ENCODE measurements at regions not wholly inside any gene's neighbourhood (a gene's known extent, or its start where the extent isn't known, plus 50 kb on each side); places are given as distances from the start of the nearest gene placed in this dataset.

GRCh38 chr16:51328733-51329132 is 177.7 kb upstream of the SALL1 start:
- no peak overlapping the region for H2AFZ ChIP-seq
- H3K4me2 ChIP-seq (ENCODE audit: low read length) = no peak overlapping the region
- no peaks in the 10 kb centered on the region for H3K79me2 ChIP-seq
- H3K9ac ChIP-seq = no peak overlapping the region
- H3K27ac ChIP-seq = no peak overlapping the region
- TF ChIP-seq, protein P1, sequence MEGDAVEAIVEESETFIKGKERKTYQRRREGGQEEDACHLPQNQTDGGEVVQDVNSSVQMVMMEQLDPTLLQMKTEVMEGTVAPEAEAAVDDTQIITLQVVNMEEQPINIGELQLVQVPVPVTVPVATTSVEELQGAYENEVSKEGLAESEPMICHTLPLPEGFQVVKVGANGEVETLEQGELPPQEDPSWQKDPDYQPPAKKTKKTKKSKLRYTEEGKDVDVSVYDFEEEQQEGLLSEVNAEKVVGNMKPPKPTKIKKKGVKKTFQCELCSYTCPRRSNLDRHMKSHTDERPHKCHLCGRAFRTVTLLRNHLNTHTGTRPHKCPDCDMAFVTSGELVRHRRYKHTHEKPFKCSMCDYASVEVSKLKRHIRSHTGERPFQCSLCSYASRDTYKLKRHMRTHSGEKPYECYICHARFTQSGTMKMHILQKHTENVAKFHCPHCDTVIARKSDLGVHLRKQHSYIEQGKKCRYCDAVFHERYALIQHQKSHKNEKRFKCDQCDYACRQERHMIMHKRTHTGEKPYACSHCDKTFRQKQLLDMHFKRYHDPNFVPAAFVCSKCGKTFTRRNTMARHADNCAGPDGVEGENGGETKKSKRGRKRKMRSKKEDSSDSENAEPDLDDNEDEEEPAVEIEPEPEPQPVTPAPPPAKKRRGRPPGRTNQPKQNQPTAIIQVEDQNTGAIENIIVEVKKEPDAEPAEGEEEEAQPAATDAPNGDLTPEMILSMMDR (IDR thresholded peaks at IDR 0.05) = no peak
- H3K4me3 ChIP-seq (ENCODE audit: low read depth, low read length) = no peak overlapping the region
- no peaks in the 10 kb centered on the region for H3K9me3 ChIP-seq (ENCODE audit: control insufficient read depth, low read length)
- H3K27me3 ChIP-seq (ENCODE audit: control insufficient read depth, insufficient read depth, low read length) = no peaks in the 10 kb centered on the region
- H3K36me3 ChIP-seq (ENCODE audit: control insufficient read depth, insufficient read depth, low read length) = no peaks in the 10 kb centered on the region
- no peaks in the 10 kb centered on the region for H3K4me1 ChIP-seq

- no peak overlapping the region for H3K4me3 ChIP-seq (ENCODE audit: low read depth, low read length)
- no peaks in the 10 kb centered on the region for H3K27me3 ChIP-seq (ENCODE audit: control insufficient read depth, insufficient read depth, low read length)
- H3K4me2 ChIP-seq (ENCODE audit: low read length) = no peak overlapping the region
- no peak overlapping the region for H2AFZ ChIP-seq
- H3K9me3 ChIP-seq (ENCODE audit: control insufficient read depth, low read length) = no peaks in the 10 kb centered on the region
- H3K36me3 ChIP-seq (ENCODE audit: control insufficient read depth, insufficient read depth, low read length) = no peaks in the 10 kb centered on the region
- H3K27ac ChIP-seq = no peak overlapping the region
- no peak overlapping the region for H3K9ac ChIP-seq
- H3K79me2 ChIP-seq = no peaks in the 10 kb centered on the region
- TF ChIP-seq, protein P1 (IDR thresholded peaks at IDR 0.05) = no peak
- H3K4me1 ChIP-seq = no peaks in the 10 kb centered on the region
These were observed 175.9 kb upstream of the SALL1 start for GRCh38 chr16:51327001-51327400.

DNA sequence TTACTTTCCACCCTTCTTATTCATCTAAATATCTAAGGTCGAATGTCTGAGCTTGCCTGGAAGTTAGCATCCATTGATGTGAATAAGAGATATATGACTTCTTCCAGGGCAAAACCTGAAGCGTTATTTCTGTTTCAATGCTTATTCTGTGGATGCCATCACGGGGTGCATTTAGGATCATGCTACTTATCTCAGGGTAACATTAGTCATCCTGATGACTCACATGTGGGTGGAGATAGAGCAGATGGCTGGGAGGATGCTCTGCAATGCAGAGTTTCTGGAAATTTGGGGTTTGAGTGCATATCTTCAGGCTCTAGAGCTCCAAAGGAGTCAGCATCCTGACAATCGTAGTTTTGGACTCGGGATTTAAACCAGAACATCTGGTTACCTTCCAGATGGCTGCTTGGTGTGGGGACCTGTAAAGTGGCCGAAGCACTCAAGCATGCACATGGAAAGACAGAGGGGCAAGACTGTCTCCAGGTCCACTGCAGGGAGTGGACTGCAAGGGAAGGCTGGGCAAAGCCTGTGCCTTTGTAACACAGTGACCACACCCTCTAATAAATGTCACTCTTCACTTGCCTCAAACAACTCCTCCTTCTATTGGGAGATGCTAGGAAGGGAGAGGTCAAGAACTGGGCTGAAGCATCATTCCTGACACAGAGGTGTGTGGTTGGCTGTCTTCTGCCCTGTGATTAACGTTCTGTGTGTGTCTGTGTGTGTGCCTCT is 175.2 kb upstream of the SALL1 start:
- Histone ChIP-seq H3K4me3 (ENCODE audit: low read depth, low read length) (no peak overlapping the region), H3K79me2 (no peaks in the 10 kb centered on the region), H3K27ac (no peak overlapping the region), H3K9ac (no peak overlapping the region), H3K36me3 (ENCODE audit: control insufficient read depth, insufficient read depth, low read length) (no peaks in the 10 kb centered on the region), H3K4me1 (no peaks in the 10 kb centered on the region), H3K9me3 (ENCODE audit: control insufficient read depth, low read length) (no peaks in the 10 kb centered on the region), H2AFZ (no peak overlapping the region), H3K27me3 (ENCODE audit: control insufficient read depth, insufficient read depth, low read length) (no peaks in the 10 kb centered on the region), H3K4me2 (ENCODE audit: low read length) (no peak overlapping the region)
- TF ChIP-seq, protein P1 (IDR thresholded peaks at IDR 0.05) = no peak

GRCh38 chr16:51321251-51321650 is 170.2 kb upstream of the SALL1 start:
- TF ChIP-seq, protein P1 (IDR thresholded peaks at IDR 0.05) = no peak

GRCh38 chr16:51317575-51317974 is 166.5 kb upstream of the SALL1 start:
- H3K9me3 ChIP-seq (ENCODE audit: control insufficient read depth, low read length) = no peaks in the 10 kb centered on the region
- H3K79me2 ChIP-seq = no peaks in the 10 kb centered on the region
- H2AFZ ChIP-seq = no peak overlapping the region
- no peaks in the 10 kb centered on the region for H3K27me3 ChIP-seq (ENCODE audit: control insufficient read depth, insufficient read depth, low read length)
- TF ChIP-seq, protein P1 (IDR thresholded peaks at IDR 0.05) = no peak
- H3K9ac ChIP-seq = no peak overlapping the region
- no peak overlapping the region for H3K4me2 ChIP-seq (ENCODE audit: low read length)
- H3K27ac ChIP-seq = no peak overlapping the region
- H3K36me3 ChIP-seq (ENCODE audit: control insufficient read depth, insufficient read depth, low read length) = no peaks in the 10 kb centered on the region
- H3K4me3 ChIP-seq (ENCODE audit: low read depth, low read length) = no peak overlapping the region
- H3K4me1 ChIP-seq = no peaks in the 10 kb centered on the region

More at GRCh38 chr16:51321251-51321650, 170.2 kb upstream of the SALL1 start:
- Histone ChIP-seq H3K4me1 (no peaks in the 10 kb centered on the region), H3K4me2 (ENCODE audit: low read length) (no peak overlapping the region), H3K4me3 (ENCODE audit: low read depth, low read length) (no peak overlapping the region), H3K79me2 (no peaks in the 10 kb centered on the region), H3K36me3 (ENCODE audit: control insufficient read depth, insufficient read depth, low read length) (no peaks in the 10 kb centered on the region), H3K27ac (no peak overlapping the region), H3K9me3 (ENCODE audit: control insufficient read depth, low read length) (no peaks in the 10 kb centered on the region), H3K27me3 (ENCODE audit: control insufficient read depth, insufficient read depth, low read length) (no peaks in the 10 kb centered on the region), H2AFZ (no peak overlapping the region), H3K9ac (no peak overlapping the region)
